Neutrophil (primary cell): ENCODE measurements at regions not wholly inside any gene's neighbourhood (a gene's known extent, or its start where the extent isn't known, plus 50 kb on each side); places are given as distances from the start of the nearest gene placed in this dataset.

ENCODE experiments used
- H3K27ac ChIP-seq: fragments of 200-600 bp; sonication (generic); 2 replicates; pipeline ENCODE4 v1.5.1; 2016; ENCODE audit warnings: mild to moderate bottlenecking, moderate library complexity
- H3K27me3 ChIP-seq: fragments of 200-600 bp; sonication (generic); 2 replicates; pipeline ENCODE4 v1.6.0; 2016; ENCODE audit warnings: mild to moderate bottlenecking
- H3K36me3 ChIP-seq: fragments of 200-600 bp; sonication (generic); 2 replicates; pipeline ENCODE4 v1.5.1; 2017
- H3K4me1 ChIP-seq, 2 experiments: fragments of 200-600 bp in 1 of 2; sonication (generic) in 1 of 2; 1 replicate in 1 of 2; 2 replicates in 1 of 2; pipeline versions ENCODE4 v1.5.1 to v1.6.1; 2013 to 2016; ENCODE audit warnings: low read depth in 1 of 2, low read length in 1 of 2, mild to moderate bottlenecking in 1 of 2, moderate library complexity in 1 of 2; ENCODE audit not compliant: control insufficient read depth in 1 of 2, insufficient read depth in 1 of 2
- H3K4me3 ChIP-seq, 2 experiments: fragments of 200-600 bp in 1 of 2; sonication (generic) in 1 of 2; 1 replicate in 1 of 2; 2 replicates in 1 of 2; pipeline ENCODE4 v1.5.1; 2013 to 2016; ENCODE audit warnings: low read depth in 1 of 2, low read length in 1 of 2, mild to moderate bottlenecking in 1 of 2, moderate library complexity in 1 of 2
- H3K9me3 ChIP-seq: fragments of 200-600 bp; sonication (generic); 2 replicates; pipeline ENCODE4 v1.5.1; 2016
- CTCF ChIP-seq: fragments of 200-600 bp; sonication (generic); IDR thresholded peaks from 2 replicates; pipeline ENCODE4 v1.5.1; 2016; ENCODE audit warnings: antibody characterized with exemption

GRCh38 chr15:87528873-87529272 is 727.7 kb downstream of the NTRK3 start:
- Histone ChIP-seq H3K27me3 (no peaks in the 10 kb centered on the region), H3K27ac (no peak overlapping the region), H3K4me1 (no peaks in the 10 kb centered on the region), H3K9me3 (no peaks in the 10 kb centered on the region), H3K4me3 (no peak overlapping the region), H3K36me3 (no peaks in the 10 kb centered on the region)
- no peak for TF ChIP-seq CTCF

- Histone ChIP-seq H3K36me3 (no peaks in the 10 kb centered on the region), H3K27me3 (no peaks in the 10 kb centered on the region), H3K4me3 (no peak overlapping the region), H3K9me3 (no peaks in the 10 kb centered on the region), H3K27ac (no peak overlapping the region), H3K4me1 (no peaks in the 10 kb centered on the region)
- no peak for TF ChIP-seq CTCF
These were observed 728.7 kb downstream of the NTRK3 start for GRCh38 chr15:87527875-87528274.

- H3K27me3 ChIP-seq = no peaks in the 10 kb centered on the region
These were observed 729.1 kb downstream of the NTRK3 start for GRCh38 chr15:87527416-87527815.

GRCh38 chr15:87523516-87523915 is 733.0 kb downstream of the NTRK3 start:
- H3K27ac ChIP-seq = no peak overlapping the region
- no peaks in the 10 kb centered on the region for H3K27me3 ChIP-seq
- no peak overlapping the region for H3K4me3 ChIP-seq
- no peaks in the 10 kb centered on the region for H3K4me1 ChIP-seq
- H3K36me3 ChIP-seq = no peaks in the 10 kb centered on the region
- no peak for TF ChIP-seq CTCF
- H3K9me3 ChIP-seq = no peaks in the 10 kb centered on the region

More at GRCh38 chr15:87527416-87527815, 729.1 kb downstream of the NTRK3 start:
- no peaks in the 10 kb centered on the region for H3K9me3 ChIP-seq
- no peaks in the 10 kb centered on the region for H3K4me1 ChIP-seq
- H3K27ac ChIP-seq = no peak overlapping the region
- no peaks in the 10 kb centered on the region for H3K36me3 ChIP-seq
- H3K4me3 ChIP-seq = no peak overlapping the region
- TF ChIP-seq CTCF = no peak

- Histone ChIP-seq H3K36me3 (no peaks in the 10 kb centered on the region), H3K27ac (no peak overlapping the region)
These were observed 733.5 kb downstream of the NTRK3 start for GRCh38 chr15:87522997-87523396.

More at GRCh38 chr15:87522997-87523396, 733.5 kb downstream of the NTRK3 start:
- no peaks in the 10 kb centered on the region for H3K9me3 ChIP-seq
- no peaks in the 10 kb centered on the region for H3K4me1 ChIP-seq
- TF ChIP-seq CTCF = no peak
- H3K4me3 ChIP-seq = no peak overlapping the region
- H3K27me3 ChIP-seq = no peaks in the 10 kb centered on the region
